ENCODE measurements at regions not wholly inside any gene's neighbourhood (a gene's known extent, or its start where the extent isn't known, plus 50 kb on each side); places are given as distances from the start of the nearest gene placed in this dataset.

GRCh38 chr2:186407611-186408010 is 78.4 kb upstream of the ZC3H15 start:
- TF ChIP-seq, protein P1, sequence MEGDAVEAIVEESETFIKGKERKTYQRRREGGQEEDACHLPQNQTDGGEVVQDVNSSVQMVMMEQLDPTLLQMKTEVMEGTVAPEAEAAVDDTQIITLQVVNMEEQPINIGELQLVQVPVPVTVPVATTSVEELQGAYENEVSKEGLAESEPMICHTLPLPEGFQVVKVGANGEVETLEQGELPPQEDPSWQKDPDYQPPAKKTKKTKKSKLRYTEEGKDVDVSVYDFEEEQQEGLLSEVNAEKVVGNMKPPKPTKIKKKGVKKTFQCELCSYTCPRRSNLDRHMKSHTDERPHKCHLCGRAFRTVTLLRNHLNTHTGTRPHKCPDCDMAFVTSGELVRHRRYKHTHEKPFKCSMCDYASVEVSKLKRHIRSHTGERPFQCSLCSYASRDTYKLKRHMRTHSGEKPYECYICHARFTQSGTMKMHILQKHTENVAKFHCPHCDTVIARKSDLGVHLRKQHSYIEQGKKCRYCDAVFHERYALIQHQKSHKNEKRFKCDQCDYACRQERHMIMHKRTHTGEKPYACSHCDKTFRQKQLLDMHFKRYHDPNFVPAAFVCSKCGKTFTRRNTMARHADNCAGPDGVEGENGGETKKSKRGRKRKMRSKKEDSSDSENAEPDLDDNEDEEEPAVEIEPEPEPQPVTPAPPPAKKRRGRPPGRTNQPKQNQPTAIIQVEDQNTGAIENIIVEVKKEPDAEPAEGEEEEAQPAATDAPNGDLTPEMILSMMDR (conservative IDR thresholded peaks at IDR 0.05), result no peak
- TF ChIP-seq ZFX (IDR thresholded peaks at IDR 0.05), result no peak
